Lung (tissue), 11 donors: ENCODE measurements at regions not wholly inside any gene's neighbourhood (a gene's known extent, or its start where the extent isn't known, plus 50 kb on each side); places are given as distances from the start of the nearest gene placed in this dataset.

Source experiments
- ATAC-seq: fragments of 200-7000 bp; cut with Tn5 transposase; one replicate; pipeline ENCODE4 v1.9.1; 2020; ENCODE audit warnings: moderate number of reproducible peaks; ENCODE audit not compliant: insufficient read depth, low FRiP score
- DNase-seq, 3 donors: peaks; one replicate each; pipeline ENCODE4 v3.0.0-alpha.2; 2013 to 2017
- H3K27ac ChIP-seq, 2 donors: one replicate each; pipeline ENCODE4 v1.5.1; 2013; ENCODE audit warnings: mild to moderate bottlenecking in 2 of 2, moderate library complexity in 2 of 2, control low read depth in 1 of 2, inconsistent platforms in 1 of 2, low read depth in 1 of 2, low read length in 1 of 2
- H3K27me3 ChIP-seq, 3 donors: one replicate each; pipeline ENCODE4 v1.5.1; 2013; ENCODE audit warnings: low read length in 2 of 3; ENCODE audit not compliant: control insufficient read depth in 3 of 3, insufficient read depth in 3 of 3
- H3K36me3 ChIP-seq, 4 donors: one replicate each; pipeline ENCODE4 v1.5.1; 2013; ENCODE audit warnings: low read length in 4 of 4, mild to moderate bottlenecking in 1 of 4, moderate library complexity in 1 of 4; ENCODE audit not compliant: control insufficient read depth in 4 of 4, insufficient read depth in 4 of 4
- H3K4me1 ChIP-seq, 5 donors: one replicate each; pipeline ENCODE4 v1.5.1; 2013; ENCODE audit warnings: low read length in 5 of 5, mild to moderate bottlenecking in 2 of 5, moderate library complexity in 1 of 5; ENCODE audit not compliant: control insufficient read depth in 5 of 5, insufficient read depth in 5 of 5
- H3K4me3 ChIP-seq: one replicate; pipeline ENCODE4 v1.5.1; 2013; ENCODE audit warnings: mild to moderate bottlenecking, control low read depth, moderate library complexity
- H3K9ac ChIP-seq, 2 donors: one replicate each; pipeline ENCODE4 v1.5.1; 2013; ENCODE audit warnings: low read length in 2 of 2, control low read depth in 1 of 2; ENCODE audit not compliant: insufficient read depth in 1 of 2
- H3K9me3 ChIP-seq, 4 donors: one replicate each; pipeline ENCODE4 v1.5.1; 2013; ENCODE audit warnings: low read length in 3 of 4, mild to moderate bottlenecking in 1 of 4, moderate library complexity in 1 of 4; ENCODE audit not compliant: control insufficient read depth in 4 of 4, insufficient read depth in 3 of 4
- WGBS, 2 donors: extraction: QIAGEN DNeasy Blood & Tissue Kit; methylation state at CpG; one replicate each; pipeline ENCODE4 v1.1.7; 2013; 5-methylcytosine and 5-hydroxymethylcytosine counted together
- TF ChIP-seq, protein P1 (sequence below): IDR thresholded peaks from 2 replicates; pipeline ENCODE4 v1.5.1; 2012; ENCODE audit warnings: mild to moderate bottlenecking; ENCODE audit errors: control extremely low read depth, extremely low read depth
- donor health status: control.
- donor health status: control.
- donor health status: Bipolar disorder and iron deficiency.
- donor health status: healthy.
- donor health status: DM: yes; HTN: yes; CAD: no.

DNA sequence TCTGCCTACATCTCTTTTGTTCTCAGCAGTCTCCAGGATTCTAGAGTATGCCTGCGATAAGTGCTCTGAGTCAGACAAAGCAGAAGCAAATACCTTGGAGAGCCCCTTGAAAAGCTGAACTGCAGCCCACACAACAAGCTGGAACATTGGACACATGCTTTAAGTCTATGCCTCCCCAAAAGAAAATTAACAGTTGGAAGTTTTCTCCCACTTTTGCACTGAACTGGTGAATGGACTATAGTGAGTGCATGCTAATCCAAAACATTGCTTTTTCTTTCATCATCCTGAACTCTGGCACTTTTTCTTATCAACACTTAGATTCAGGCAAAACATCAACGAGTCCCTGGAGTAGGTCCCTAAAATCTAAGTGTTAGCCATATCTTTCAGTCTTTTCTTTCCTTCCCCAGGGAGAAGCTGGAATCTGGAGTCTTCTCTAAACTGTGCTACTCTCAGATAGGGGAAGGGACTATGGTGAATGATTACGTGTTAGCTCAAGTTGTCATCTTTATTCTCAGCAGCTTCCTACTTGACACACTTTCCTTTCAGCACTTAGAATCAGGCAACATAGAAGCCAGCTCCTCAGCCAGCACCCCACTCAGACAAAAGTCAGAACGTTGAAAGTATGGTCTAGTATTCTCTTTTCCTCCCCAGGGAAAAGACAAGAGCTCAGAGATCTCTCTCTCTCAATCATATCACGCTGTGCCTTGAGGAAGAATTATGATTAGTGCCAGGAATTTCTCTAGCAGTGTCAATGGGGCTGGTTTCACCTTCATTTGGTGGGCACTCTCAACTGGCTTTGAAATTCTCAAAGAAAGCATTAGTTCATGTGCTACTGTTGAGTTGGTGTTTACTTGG is 811.0 kb upstream of the GJE1 start:
- Histone ChIP-seq H3K27ac (no peak overlapping the region), H3K4me3 (no peak overlapping the region), H3K4me1 (peaks cover 0 to 5% (median 0%) of the 10 kb centered on the region in 5 donors), H3K36me3 (no peaks in the 10 kb centered on the region), H3K9me3 (peaks cover 0 to 3% (median 0%) of the 10 kb centered on the region in 4 donors), H3K9ac (no peak overlapping the region), H3K27me3 (no peaks in the 10 kb centered on the region)
- DNase-seq (peak in 2 of 3 donors; percentile 2 to 17), ATAC-seq (peak; percentile 61)
- TF ChIP-seq, protein P1, sequence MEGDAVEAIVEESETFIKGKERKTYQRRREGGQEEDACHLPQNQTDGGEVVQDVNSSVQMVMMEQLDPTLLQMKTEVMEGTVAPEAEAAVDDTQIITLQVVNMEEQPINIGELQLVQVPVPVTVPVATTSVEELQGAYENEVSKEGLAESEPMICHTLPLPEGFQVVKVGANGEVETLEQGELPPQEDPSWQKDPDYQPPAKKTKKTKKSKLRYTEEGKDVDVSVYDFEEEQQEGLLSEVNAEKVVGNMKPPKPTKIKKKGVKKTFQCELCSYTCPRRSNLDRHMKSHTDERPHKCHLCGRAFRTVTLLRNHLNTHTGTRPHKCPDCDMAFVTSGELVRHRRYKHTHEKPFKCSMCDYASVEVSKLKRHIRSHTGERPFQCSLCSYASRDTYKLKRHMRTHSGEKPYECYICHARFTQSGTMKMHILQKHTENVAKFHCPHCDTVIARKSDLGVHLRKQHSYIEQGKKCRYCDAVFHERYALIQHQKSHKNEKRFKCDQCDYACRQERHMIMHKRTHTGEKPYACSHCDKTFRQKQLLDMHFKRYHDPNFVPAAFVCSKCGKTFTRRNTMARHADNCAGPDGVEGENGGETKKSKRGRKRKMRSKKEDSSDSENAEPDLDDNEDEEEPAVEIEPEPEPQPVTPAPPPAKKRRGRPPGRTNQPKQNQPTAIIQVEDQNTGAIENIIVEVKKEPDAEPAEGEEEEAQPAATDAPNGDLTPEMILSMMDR, result no peak
- 49 to 76% methylated on average over 5 of the region's 5 CpGs for WGBS, 2 donors

DNA sequence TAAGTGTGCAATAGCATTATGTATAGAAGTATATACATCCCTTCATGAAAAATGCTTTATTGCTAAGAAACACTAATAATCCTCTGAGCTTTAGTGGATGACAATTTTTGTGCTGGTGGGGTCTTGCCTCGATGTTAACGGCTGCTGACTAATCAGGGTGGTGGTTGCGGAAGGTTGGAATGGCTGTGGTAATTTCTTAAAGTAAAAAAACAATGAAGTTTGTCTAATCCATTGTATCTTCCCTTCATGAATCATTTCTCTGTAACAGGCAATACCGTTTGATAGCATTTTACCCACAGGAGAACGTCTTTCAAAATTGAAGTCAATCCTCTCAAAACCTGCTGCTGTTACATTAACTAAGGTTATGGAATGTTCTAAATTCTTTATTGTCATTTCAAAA is 816.5 kb upstream of the GJE1 start:
- WGBS, 2 donors, result 94 to 95% methylated on average over 5 of the region's 5 CpGs
- Histone ChIP-seq H3K27ac (no peak overlapping the region), H3K36me3 (no peaks in the 10 kb centered on the region), H3K4me1 (peaks cover 0 to 3% (median 0%) of the 10 kb centered on the region in 5 donors), H3K27me3 (no peaks in the 10 kb centered on the region), H3K4me3 (no peak overlapping the region), H3K9me3 (peaks cover 0 to 3% (median 0%) of the 10 kb centered on the region in 4 donors), H3K9ac (no peak overlapping the region)
- TF ChIP-seq, protein P1, result no peak
- no peak for ATAC-seq
- DNase-seq, result no peak

DNA sequence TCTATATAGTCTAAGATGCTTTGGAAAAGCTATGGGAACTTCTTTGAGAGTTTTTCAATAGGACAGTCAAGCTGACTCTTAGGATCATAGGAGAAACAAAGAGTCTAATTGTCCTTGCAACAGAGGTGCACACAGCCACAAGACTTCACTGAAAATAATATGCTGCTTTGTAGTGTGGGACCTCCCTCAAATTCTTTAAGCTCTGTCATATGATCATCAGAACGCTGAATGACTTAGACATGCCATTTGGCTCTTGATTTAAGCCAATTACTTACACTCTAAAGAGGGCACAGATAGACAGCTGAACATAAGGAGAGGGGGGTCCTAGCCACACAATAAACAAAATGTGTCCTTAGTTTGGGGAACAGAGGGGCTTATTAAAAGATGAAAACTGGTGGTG is 818.7 kb upstream of the GJE1 start:
- Histone ChIP-seq H3K9ac (no peak overlapping the region), H3K9me3 (peaks cover 0 to 3% (median 0%) of the 10 kb centered on the region in 4 donors), H3K4me3 (no peak overlapping the region), H3K27me3 (no peaks in the 10 kb centered on the region), H3K27ac (no peak overlapping the region), H3K36me3 (no peaks in the 10 kb centered on the region), H3K4me1 (peaks cover 0 to 2% (median 0%) of the 10 kb centered on the region in 5 donors)
- ATAC-seq (no peak), DNase-seq (no peak)
- TF ChIP-seq, protein P1, result no peak
- WGBS, 2 donors, result 77 to 80% methylated on average over 1 of the region's 1 CpG
